RWPE2 (cell line): ENCODE measurements at regions not wholly inside any gene's neighbourhood (a gene's known extent, or its start where the extent isn't known, plus 50 kb on each side); places are given as distances from the start of the nearest gene placed in this dataset.
A peak's percentile ranks its signal among the peaks of the same experiment; 100 is the strongest.

ENCODE experiments used
- ATAC-seq: fragments of 200-7000 bp; cut with Tn5 transposase; 3 replicates; pipeline ENCODE4 v1.9.1; 2021; ENCODE audit warnings: low read depth
- DNase-seq: peaks from one replicate; pipeline ENCODE4 v3.0.0-alpha.2; 2020; ENCODE audit warnings: low spot score
- H3K27ac ChIP-seq: fragments of 450-650 bp; 2 replicates; pipeline ENCODE4 v1.5.1; 2017; ENCODE audit warnings: mild to moderate bottlenecking; ENCODE audit not compliant: poor library complexity, severe bottlenecking
- H3K27me3 ChIP-seq: fragments of 250-450 bp; sonication (Bioruptor Pico); 2 replicates; pipeline ENCODE4 v1.5.1; 2021; ENCODE audit warnings: mild to moderate bottlenecking, moderate library complexity; ENCODE audit not compliant: insufficient read depth, poor library complexity, severe bottlenecking
- H3K36me3 ChIP-seq: fragments of 250-450 bp; sonication (Bioruptor Pico); 2 replicates; pipeline ENCODE4 v1.5.1; 2020; ENCODE audit warnings: low read depth, mild to moderate bottlenecking, moderate library complexity
- H3K4me1 ChIP-seq: fragments of 250-450 bp; sonication (Bioruptor Pico); 2 replicates; pipeline ENCODE4 v1.5.1; 2021; ENCODE audit warnings: mild to moderate bottlenecking, moderate library complexity; ENCODE audit not compliant: insufficient read depth, poor library complexity, severe bottlenecking
- H3K4me3 ChIP-seq: fragments of 250-450 bp; sonication (Bioruptor Pico); 2 replicates; pipeline ENCODE4 v1.5.1; 2021; ENCODE audit warnings: mild to moderate bottlenecking, moderate library complexity; ENCODE audit not compliant: severe bottlenecking
- H3K9me3 ChIP-seq: fragments of 250-450 bp; sonication (Bioruptor Pico); 2 replicates; pipeline ENCODE4 v1.5.1; 2021; ENCODE audit warnings: mild to moderate bottlenecking, moderate library complexity; ENCODE audit not compliant: severe bottlenecking
- TF ChIP-seq, protein P1 (sequence below): fragments of 450-650 bp; IDR thresholded peaks from one replicate; pipeline ENCODE4 v1.5.1; 2017; ENCODE audit warnings: mild to moderate bottlenecking, moderate library complexity; ENCODE audit not compliant: poor library complexity, severe bottlenecking

DNA sequence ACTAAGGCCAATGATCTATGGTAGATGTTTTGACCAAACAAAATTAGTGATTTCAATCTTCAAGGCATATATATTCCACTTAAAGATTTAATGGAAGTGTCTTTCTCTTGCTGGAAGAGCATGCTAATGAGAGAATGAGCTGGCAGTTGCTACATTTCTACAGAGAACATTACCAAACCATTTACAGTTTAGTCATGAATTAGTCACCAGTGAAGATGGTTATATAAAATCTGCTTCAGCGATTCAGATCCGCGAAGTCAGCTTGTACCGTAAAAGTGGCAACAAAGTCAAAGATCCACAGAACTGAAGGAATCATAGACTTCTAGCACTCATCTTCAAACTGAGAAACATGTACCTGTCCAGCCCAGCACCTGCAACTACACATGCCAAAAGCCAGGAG, 156.3 kb downstream of the SLITRK5 start:
- peak; percentile 84 for ATAC-seq
- Histone ChIP-seq H3K36me3 (no peaks in the 10 kb centered on the region), H3K4me1 (peaks cover 9% of the 10 kb centered on the region), H3K4me3 (no peak overlapping the region), H3K9me3 (no peaks in the 10 kb centered on the region), H3K27me3 (no peaks in the 10 kb centered on the region), H3K27ac (no peak overlapping the region)
- DNase-seq, result no peak
- TF ChIP-seq, protein P1, sequence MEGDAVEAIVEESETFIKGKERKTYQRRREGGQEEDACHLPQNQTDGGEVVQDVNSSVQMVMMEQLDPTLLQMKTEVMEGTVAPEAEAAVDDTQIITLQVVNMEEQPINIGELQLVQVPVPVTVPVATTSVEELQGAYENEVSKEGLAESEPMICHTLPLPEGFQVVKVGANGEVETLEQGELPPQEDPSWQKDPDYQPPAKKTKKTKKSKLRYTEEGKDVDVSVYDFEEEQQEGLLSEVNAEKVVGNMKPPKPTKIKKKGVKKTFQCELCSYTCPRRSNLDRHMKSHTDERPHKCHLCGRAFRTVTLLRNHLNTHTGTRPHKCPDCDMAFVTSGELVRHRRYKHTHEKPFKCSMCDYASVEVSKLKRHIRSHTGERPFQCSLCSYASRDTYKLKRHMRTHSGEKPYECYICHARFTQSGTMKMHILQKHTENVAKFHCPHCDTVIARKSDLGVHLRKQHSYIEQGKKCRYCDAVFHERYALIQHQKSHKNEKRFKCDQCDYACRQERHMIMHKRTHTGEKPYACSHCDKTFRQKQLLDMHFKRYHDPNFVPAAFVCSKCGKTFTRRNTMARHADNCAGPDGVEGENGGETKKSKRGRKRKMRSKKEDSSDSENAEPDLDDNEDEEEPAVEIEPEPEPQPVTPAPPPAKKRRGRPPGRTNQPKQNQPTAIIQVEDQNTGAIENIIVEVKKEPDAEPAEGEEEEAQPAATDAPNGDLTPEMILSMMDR, result no peak

GRCh38 chr13:87837522-87837921, 166.4 kb downstream of the SLITRK5 start:
- DNase-seq, result no peak
- Histone ChIP-seq H3K9me3 (no peaks in the 10 kb centered on the region), H3K36me3 (no peaks in the 10 kb centered on the region), H3K27ac (no peak overlapping the region), H3K4me1 (no peaks in the 10 kb centered on the region), H3K4me3 (no peak overlapping the region), H3K27me3 (no peaks in the 10 kb centered on the region)
- TF ChIP-seq, protein P1, result no peak
- ATAC-seq, result no peak

GRCh38 chr13:87837946-87838345, 166.8 kb downstream of the SLITRK5 start:
- H3K9me3 ChIP-seq, result no peaks in the 10 kb centered on the region
- no peak overlapping the region for H3K27ac ChIP-seq
- no peak overlapping the region for H3K4me3 ChIP-seq
- DNase-seq (no peak), ATAC-seq (no peak)
- H3K27me3 ChIP-seq, result no peaks in the 10 kb centered on the region
- TF ChIP-seq, protein P1, result no peak
- no peaks in the 10 kb centered on the region for H3K36me3 ChIP-seq
- no peaks in the 10 kb centered on the region for H3K4me1 ChIP-seq

DNA sequence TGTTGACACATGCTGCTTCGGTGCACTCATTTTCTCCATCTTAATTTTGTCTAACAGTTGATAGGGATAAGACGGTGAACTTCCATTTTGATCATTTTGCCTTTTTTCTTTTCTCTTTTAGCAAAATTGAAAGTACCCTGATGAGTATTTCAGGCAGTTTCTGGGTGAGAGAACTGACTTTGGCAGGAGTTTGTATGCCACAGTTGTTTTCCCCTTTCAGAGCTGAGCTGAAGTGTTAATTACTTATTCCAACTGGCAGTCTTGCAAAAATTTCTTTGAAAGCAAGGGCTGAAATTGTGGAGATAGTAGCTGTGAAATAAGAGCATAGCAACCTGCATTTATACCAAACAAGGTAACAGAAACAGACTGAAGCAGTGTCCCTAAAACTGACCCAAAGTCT, 180.2 kb downstream of the SLITRK5 start:
- Histone ChIP-seq H3K36me3 (no peaks in the 10 kb centered on the region), H3K9me3 (no peaks in the 10 kb centered on the region), H3K4me1 (no peaks in the 10 kb centered on the region), H3K27ac (no peak overlapping the region), H3K27me3 (no peaks in the 10 kb centered on the region), H3K4me3 (no peak overlapping the region)
- ATAC-seq (no peak), DNase-seq (no peak)
- TF ChIP-seq, protein P1, result no peak

DNA sequence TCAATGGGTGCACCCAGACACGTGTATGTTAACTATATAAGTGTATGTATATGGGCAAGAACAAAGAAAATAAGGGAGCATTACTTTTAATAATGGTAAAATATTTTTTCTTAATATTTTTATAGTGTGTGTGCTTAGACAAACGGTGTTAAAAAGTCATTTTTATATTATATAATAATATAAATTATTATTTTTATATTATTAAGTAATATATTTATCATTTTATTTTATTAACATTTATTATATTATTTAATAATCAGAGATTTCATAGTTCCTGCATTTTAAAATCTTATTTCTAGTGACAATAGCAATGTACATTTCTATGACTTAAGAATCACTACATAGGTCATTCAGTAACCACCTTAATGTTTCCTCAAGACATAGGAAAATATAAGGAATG, 184.4 kb downstream of the SLITRK5 start:
- H3K36me3 ChIP-seq, result no peaks in the 10 kb centered on the region
- H3K4me1 ChIP-seq, result no peaks in the 10 kb centered on the region
- TF ChIP-seq, protein P1, result no peak
- no peak for ATAC-seq
- no peak overlapping the region for H3K27ac ChIP-seq
- H3K27me3 ChIP-seq, result no peaks in the 10 kb centered on the region
- DNase-seq, result no peak
- H3K9me3 ChIP-seq, result no peaks in the 10 kb centered on the region
- H3K4me3 ChIP-seq, result no peak overlapping the region
